ENCODE measurements at regions not wholly inside any gene's neighbourhood (a gene's known extent, or its start where the extent isn't known, plus 50 kb on each side); places are given as distances from the start of the nearest gene placed in this dataset.

- no peak overlapping the region for H3K27ac Mint-ChIP-seq (ENCODE audit: unreplicated experiment)
- peaks cover 20% of the 10 kb centered on the region for H3K4me1 Mint-ChIP-seq (ENCODE audit: low read depth)
- H3K36me3 Mint-ChIP-seq (ENCODE audit: low read depth), result peaks cover 3% of the 10 kb centered on the region
- TF ChIP-seq CTCF (IDR thresholded peaks at IDR 0.05), result no peak
- peaks cover 4% of the 10 kb centered on the region for H3K9me3 Mint-ChIP-seq (ENCODE audit: low read depth)
- no peak for DNase-seq (ENCODE audit: low spot score)
- H3K27me3 Mint-ChIP-seq (ENCODE audit: low read depth), result no peaks in the 10 kb centered on the region
- H3K4me3 Mint-ChIP-seq (ENCODE audit: unreplicated experiment), result no peak overlapping the region
Measured at GRCh38 chr7:106565428-106565827, 95.5 kb downstream of the CCDC71L start.

- H3K9me3 Mint-ChIP-seq (ENCODE audit: low read depth), result peaks cover 10% of the 10 kb centered on the region
- peaks cover 2% of the 10 kb centered on the region for H3K27me3 Mint-ChIP-seq (ENCODE audit: low read depth)
- H3K27ac Mint-ChIP-seq (ENCODE audit: unreplicated experiment), result no peak overlapping the region
- peaks cover 10% of the 10 kb centered on the region for H3K4me1 Mint-ChIP-seq (ENCODE audit: low read depth)
- H3K4me3 Mint-ChIP-seq (ENCODE audit: unreplicated experiment), result no peak overlapping the region
- peaks cover 5% of the 10 kb centered on the region for H3K36me3 Mint-ChIP-seq (ENCODE audit: low read depth)
- DNase-seq (ENCODE audit: low spot score), result no peak
- TF ChIP-seq CTCF (IDR thresholded peaks at IDR 0.05), result no peak
Measured at GRCh38 chr7:106563466-106564150, 97.3 kb downstream of the CCDC71L start.

GRCh38 chr7:106562711-106563366 is 98.1 kb downstream of the CCDC71L start:
- Mint-ChIP-seq H3K4me1 (ENCODE audit: low read depth) (peaks cover 5% of the 10 kb centered on the region), H3K27me3 (ENCODE audit: low read depth) (peaks cover 2% of the 10 kb centered on the region), H3K9me3 (ENCODE audit: low read depth) (peaks cover 16% of the 10 kb centered on the region), H3K4me3 (ENCODE audit: unreplicated experiment) (no peak overlapping the region), H3K36me3 (ENCODE audit: low read depth) (peaks cover 5% of the 10 kb centered on the region), H3K27ac (ENCODE audit: unreplicated experiment) (no peak overlapping the region)
- no peak for DNase-seq (ENCODE audit: low spot score)
- TF ChIP-seq CTCF (IDR thresholded peaks at IDR 0.05), result no peak

GRCh38 chr7:106561666-106562411 is 99.1 kb downstream of the CCDC71L start:
- TF ChIP-seq CTCF (IDR thresholded peaks at IDR 0.05), result no peak
- Mint-ChIP-seq H3K9me3 (ENCODE audit: low read depth) (peaks cover 25% of the 10 kb centered on the region), H3K27ac (ENCODE audit: unreplicated experiment) (no peak overlapping the region), H3K36me3 (ENCODE audit: low read depth) (peaks cover 13% of the 10 kb centered on the region), H3K4me3 (ENCODE audit: unreplicated experiment) (no peak overlapping the region), H3K4me1 (ENCODE audit: low read depth) (no peaks in the 10 kb centered on the region), H3K27me3 (ENCODE audit: low read depth) (peaks cover 7% of the 10 kb centered on the region)
- DNase-seq (ENCODE audit: low spot score), result no peak

GRCh38 chr7:106561151-106561550 is 99.8 kb downstream of the CCDC71L start:
- TF ChIP-seq CTCF (IDR thresholded peaks at IDR 0.05), result no peak
- Mint-ChIP-seq H3K36me3 (ENCODE audit: low read depth) (peaks cover 13% of the 10 kb centered on the region), H3K27me3 (ENCODE audit: low read depth) (peaks cover 7% of the 10 kb centered on the region), H3K27ac (ENCODE audit: unreplicated experiment) (no peak overlapping the region), H3K9me3 (ENCODE audit: low read depth) (peaks cover 31% of the 10 kb centered on the region), H3K4me1 (ENCODE audit: low read depth) (no peaks in the 10 kb centered on the region), H3K4me3 (ENCODE audit: unreplicated experiment) (no peak overlapping the region)
- DNase-seq (ENCODE audit: low spot score), result no peak
